Urothelium cell line (cell line): ENCODE measurements at regions not wholly inside any gene's neighbourhood (a gene's known extent, or its start where the extent isn't known, plus 50 kb on each side); places are given as distances from the start of the nearest gene placed in this dataset.
A peak's percentile ranks its signal among the peaks of the same experiment; 100 is the strongest.

Source experiments
- DNase-seq: peaks from one replicate; pipeline ENCODE4 v3.0.0; 2011; ENCODE audit warnings: low spot score, mixed read lengths
- FAIRE-seq: peaks from 2 replicates; lab custom pipeline; 2011; peaks lifted over from hg19 to GRCh38; lab: Jason Lieb, UNC

DNA sequence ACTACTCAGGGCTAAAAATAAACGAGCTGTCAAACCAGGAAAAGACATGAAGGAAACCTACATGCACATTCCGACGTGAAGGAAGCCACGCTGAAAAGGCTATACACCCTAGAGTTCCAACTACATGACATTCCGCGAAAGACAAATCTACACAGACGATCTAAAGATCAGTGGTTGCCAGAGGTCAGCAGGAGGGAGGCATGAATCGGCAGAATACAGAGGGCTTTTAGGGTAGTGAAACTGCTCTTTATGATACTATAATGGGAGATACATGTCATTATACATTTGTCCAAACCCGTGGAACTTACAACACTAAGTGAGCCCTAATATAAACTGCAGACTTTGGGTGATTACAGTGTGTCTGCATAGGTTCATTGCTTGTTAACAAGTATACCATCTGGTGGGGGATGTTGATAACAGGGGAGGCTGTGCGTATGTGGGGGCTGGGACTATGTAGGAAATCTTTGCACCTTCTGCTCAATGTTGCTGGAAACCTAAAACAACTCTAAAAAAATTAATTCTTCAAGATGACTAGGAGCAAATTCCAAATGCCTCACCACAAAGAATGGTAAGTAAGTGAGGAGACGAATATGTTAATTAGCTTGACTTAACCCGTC is 132.2 kb upstream of the CDH4 start:
- no peak for DNase-seq
- FAIRE-seq: no peak

- no peak for FAIRE-seq
These were observed 131.2 kb upstream of the CDH4 start for GRCh38 chr20:61120595-61121515.

GRCh38 chr20:61121661-61122060 is 130.4 kb upstream of the CDH4 start:
- DNase-seq (no peak), FAIRE-seq (no peak)

More at GRCh38 chr20:61120595-61121515, 131.2 kb upstream of the CDH4 start:
- DNase-seq: no peak

DNA sequence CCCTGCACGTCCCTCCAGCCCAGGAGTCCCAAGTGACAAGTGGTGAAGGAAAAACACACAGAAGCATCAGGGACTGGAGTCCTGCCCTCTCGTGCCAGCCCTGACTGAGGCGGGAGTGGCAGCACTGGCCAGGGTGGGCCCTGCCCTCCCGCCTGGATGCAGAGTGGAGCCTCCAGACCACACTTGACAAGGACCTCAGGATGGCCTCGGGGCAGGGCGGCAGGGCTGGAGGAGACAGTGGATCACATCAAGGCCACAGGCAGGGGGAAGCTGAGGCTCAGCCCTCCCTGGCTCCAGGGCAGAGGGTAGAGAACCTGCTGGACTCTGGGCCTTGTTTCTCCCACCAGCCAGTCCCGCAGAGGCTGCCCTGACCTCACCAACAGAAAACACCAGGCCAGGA is 128.8 kb upstream of the CDH4 start:
- FAIRE-seq: no peak
- no peak for DNase-seq

DNA sequence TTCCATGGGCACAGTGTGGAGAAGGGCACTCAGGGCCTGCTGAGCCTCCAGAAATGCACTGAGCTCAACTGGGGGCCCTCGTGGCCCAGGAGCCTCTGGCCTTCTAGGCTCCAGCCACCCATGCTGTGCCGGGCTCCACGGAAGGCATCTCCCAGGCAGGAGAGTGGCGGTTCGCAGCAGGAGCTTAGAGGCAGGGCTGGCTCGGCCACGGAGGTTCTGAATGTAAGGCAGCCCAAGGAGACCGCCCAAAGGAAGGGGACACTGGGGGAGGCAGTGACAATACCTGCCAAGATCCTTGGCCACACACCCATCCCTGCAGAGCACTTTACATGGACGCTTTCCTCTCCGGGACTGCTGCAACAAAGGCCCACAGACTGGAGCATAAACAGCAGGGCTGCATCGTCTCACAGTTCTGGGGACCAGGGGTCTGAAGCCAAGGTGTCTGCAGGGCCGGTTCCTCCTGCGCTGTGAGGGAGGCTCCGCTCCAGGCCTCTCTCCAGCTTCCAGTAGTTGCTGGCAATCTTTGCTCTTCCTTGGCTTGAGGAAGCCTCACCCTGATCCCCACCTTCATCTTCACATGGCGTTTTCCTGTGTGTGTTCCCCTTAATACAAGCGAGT is 128.2 kb upstream of the CDH4 start:
- no peak for FAIRE-seq

GRCh38 chr20:61125076-61125475 is 127.0 kb upstream of the CDH4 start:
- no peak for FAIRE-seq
- DNase-seq: no peak

More for the DNA sequence above, 128.2 kb upstream of the CDH4 start:
- no peak for DNase-seq

DNA sequence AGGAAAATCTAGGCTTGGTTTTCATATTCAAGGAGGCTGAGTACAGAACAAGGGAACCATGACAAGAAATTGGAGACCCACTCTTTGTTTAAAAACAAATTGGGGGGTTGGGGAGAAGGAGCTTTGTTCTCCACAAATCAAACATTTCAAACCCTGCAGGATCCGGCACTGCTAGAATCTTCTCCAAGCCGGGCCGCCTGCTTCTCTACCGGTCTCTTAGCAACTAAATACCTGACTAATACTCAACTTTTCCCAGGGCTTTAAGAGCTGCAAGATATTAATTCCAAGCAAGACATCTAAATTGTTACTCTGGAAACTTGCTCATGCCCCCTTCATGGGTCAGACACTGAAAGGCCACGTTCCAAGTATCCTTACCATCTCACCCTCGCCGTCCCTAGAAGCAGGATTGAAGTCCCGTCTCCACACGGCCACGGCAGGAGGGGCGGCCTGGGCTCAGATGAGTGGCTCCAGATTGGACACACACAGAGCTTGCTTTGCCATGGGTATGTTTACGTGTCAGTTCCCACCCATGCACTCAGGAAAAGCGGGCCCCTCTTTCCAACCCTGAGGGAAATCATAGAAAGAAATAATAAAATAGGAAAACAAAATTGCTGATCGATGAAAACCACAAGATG is 126.4 kb upstream of the CDH4 start:
- FAIRE-seq: no peak

DNA sequence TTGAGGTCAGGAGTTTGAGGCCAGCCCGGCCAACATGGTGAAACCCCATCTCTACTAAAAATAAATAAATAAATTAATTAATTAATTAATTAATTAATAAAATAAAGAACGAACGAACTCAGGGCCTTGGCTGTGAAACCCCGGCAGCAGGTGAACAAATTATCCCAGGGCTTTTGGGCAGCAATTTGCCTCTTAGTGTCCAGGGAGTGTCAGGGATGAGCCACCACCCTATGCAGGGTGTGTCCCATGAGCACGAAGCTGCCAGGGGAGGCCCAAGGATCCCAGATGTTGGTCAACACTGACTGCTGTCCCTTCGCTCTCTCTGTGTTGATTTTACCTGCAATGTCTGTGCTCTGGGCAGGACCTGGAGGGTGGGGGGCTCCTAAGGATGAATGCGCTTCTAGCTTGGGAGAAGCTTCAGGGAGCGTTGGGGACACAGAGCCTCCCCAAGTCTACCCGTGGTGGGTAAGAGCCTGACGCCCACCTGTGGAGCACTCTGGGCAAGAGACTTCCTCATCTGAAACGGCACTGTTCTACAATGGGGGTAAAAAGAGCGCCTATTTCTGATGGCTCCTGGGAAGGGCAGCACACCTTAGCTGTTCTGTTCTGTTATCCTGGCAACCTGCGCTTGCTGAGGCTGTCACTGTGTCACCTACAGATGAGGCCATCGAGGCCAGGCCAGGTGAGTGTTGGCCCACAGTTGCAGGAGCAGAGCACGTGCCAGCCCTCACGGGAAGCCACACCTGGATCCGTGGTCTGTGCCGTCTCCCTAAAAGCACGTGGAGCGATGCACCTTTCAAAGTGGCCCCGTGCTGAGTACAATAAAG is 125.5 kb upstream of the CDH4 start:
- FAIRE-seq (no peak), DNase-seq (no peak)

More for the DNA sequence above, 126.4 kb upstream of the CDH4 start:
- DNase-seq: no peak

DNA sequence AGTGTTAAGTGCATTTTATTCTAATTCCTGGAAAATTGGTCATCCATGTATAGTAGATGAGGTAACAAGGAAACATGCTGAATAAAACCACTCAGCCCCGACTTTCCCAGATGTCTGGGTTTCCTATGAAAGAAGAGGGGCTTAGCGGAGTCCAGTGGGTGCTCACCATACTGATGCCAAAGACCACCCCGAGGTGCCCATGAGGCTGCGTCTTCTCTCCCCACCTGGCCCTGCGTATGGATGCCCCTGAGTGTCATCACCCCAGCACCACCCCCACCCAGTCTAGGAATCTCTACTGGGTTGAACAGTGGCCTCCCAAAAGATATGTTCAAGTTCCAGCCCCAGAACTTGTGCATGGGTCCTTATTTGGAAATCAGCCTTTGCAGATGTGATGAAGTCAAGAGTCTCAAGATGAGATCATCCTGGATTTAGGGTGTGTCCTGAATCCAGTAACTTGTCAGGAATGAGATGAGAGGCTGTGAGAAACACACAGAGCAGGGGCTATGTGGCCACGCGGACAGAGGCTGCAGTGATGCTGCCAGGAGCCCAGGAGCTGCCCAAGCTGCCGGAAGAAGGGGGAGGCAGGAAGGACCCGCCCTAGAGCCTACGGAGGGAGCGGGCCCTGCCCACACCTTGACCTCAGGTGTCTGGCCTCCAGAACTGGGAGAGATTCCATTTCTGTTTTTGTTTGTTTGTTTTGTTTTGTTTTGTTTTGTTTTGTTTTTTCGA is 124.6 kb upstream of the CDH4 start:
- DNase-seq: peak; percentile 67
- no peak for FAIRE-seq

- FAIRE-seq (no peak), DNase-seq (no peak)
These were observed 123.3 kb upstream of the CDH4 start for GRCh38 chr20:61128701-61129269.

GRCh38 chr20:61129311-61129710 is 122.8 kb upstream of the CDH4 start:
- DNase-seq (no peak), FAIRE-seq (no peak)

- no peak for FAIRE-seq
- DNase-seq: no peak
These were observed 121.9 kb upstream of the CDH4 start for GRCh38 chr20:61130156-61130555.

DNA sequence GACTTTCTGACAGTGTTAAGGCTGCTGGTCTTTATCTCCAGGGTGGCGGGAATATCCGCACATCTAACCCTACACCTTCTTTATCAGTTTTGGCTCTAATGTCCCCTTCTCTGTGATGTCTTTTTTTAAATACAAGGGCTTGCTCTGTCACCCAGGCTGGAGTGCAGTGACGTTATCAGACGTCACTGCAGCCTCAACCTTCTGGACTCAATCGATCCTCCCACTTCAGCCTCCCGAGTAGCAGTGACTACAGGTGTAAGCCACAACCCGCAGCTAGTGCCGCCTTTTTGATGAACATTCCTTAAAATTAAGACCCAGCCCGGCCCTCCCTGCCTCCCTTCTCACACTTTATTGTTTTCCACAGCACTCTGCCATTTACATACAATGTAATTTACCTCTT is 120.1 kb upstream of the CDH4 start:
- DNase-seq (no peak), FAIRE-seq (no peak)

DNA sequence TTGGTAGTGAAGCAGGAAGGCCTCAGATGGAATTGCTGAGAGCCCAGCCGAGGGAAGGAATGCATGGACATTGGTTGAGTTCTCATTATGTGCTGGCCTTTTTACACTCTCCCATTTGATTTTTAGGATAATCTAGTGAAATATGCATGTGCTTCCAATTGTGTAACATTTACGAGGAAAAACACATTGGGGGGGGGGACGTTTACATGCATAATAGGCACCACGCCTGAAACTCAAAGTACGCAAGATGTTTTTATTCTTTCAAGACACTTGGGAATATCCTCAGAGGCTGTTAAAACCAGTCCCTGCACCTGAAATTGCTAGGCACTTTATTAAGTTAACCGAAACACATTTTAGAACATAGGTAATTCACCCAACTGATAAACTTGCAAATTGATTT is 118.5 kb upstream of the CDH4 start:
- DNase-seq: no peak
- no peak for FAIRE-seq

DNA sequence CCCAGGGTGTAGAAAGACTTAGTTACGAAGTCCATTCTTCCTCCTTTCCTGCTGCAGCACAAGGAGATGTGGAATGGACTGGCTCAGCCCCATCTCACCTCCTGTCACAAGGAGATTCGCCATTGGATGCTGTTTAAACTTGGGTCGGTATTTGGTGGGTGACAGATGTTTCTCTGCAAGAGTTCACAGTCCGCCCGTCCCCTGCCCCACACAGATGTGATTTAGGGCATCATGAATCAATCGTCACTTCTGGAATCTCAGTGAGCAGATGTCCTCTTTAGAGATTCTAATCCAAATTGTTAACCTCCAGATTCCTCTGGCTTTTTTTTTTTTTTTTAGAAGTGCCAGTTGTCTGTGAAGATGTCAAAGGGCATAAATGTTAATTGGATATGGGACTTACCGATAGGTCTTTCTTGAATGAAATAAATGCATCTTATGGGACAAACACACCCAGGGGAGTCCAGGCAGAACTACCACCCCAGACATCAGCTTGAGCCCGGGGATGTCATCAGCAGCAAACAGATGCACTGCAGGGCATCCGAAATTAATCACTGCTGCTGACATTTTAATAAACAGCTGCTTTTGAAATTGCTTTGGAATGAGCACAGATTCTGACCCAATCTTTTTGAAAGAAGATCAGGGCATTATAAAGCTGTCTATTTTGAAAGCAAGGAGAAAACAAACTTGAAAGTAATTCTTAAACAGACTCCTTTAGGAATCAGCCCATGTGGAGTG is 117.6 kb upstream of the CDH4 start:
- FAIRE-seq: no peak
- DNase-seq: no peak

- no peak for FAIRE-seq
- no peak for DNase-seq
These were observed 116.8 kb upstream of the CDH4 start for GRCh38 chr20:61135266-61135665.

- DNase-seq (no peak), FAIRE-seq (no peak)
These were observed 116.1 kb upstream of the CDH4 start for GRCh38 chr20:61135968-61136367.

- FAIRE-seq (no peak), DNase-seq (no peak)
These were observed 113.5 kb upstream of the CDH4 start for GRCh38 chr20:61138566-61138965.

DNA sequence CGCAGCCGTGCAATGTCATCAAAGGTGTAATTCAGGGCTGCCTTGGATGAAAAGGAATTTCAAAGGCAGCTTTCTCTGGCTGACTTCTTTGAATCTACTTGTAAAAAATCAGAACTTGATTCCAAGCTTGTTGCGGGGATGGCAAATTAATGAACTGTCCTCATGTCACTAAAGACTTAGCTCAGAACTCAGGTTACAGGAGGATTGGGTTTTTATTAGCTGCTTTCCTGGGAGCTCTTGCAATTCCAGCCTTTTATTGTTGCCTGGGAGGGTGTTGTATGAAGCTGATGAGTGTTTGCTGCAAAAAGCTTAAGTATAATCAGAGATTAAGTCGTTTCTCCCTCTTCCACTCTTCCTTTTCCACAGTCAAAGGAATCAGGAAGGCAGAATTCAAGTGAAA is 113.0 kb upstream of the CDH4 start:
- DNase-seq: no peak
- no peak for FAIRE-seq
